Activated naive CD8-positive, alpha-beta T cell (primary cell): ENCODE measurements at regions not wholly inside any gene's neighbourhood (a gene's known extent, or its start where the extent isn't known, plus 50 kb on each side); places are given as distances from the start of the nearest gene placed in this dataset.
"Not testable (repeated sequence)": the region's sequence is repeated elsewhere in the genome, so short reads cannot be mapped to it uniquely, and the experiment has no call there.

Source experiments
- H3K27ac Mint-ChIP-seq: one replicate; pipeline ENCODE4 v1.8.0; 2021; ENCODE audit warnings: mixed read lengths
- H3K27me3 Mint-ChIP-seq: one replicate; pipeline ENCODE4 v1.8.0; 2021; ENCODE audit warnings: mixed read lengths
- H3K36me3 Mint-ChIP-seq: one replicate; pipeline ENCODE4 v1.8.0; 2021; ENCODE audit warnings: mixed read lengths
- H3K4me1 Mint-ChIP-seq: one replicate; pipeline ENCODE4 v1.8.0; 2021; ENCODE audit warnings: low read depth, mixed read lengths
- H3K4me3 Mint-ChIP-seq: one replicate; pipeline ENCODE4 v1.8.0; 2021; ENCODE audit warnings: mild to moderate bottlenecking, mixed read lengths
- H3K9me3 Mint-ChIP-seq: one replicate; pipeline ENCODE4 v1.8.0; 2021; ENCODE audit warnings: low read depth, mixed read lengths

DNA sequence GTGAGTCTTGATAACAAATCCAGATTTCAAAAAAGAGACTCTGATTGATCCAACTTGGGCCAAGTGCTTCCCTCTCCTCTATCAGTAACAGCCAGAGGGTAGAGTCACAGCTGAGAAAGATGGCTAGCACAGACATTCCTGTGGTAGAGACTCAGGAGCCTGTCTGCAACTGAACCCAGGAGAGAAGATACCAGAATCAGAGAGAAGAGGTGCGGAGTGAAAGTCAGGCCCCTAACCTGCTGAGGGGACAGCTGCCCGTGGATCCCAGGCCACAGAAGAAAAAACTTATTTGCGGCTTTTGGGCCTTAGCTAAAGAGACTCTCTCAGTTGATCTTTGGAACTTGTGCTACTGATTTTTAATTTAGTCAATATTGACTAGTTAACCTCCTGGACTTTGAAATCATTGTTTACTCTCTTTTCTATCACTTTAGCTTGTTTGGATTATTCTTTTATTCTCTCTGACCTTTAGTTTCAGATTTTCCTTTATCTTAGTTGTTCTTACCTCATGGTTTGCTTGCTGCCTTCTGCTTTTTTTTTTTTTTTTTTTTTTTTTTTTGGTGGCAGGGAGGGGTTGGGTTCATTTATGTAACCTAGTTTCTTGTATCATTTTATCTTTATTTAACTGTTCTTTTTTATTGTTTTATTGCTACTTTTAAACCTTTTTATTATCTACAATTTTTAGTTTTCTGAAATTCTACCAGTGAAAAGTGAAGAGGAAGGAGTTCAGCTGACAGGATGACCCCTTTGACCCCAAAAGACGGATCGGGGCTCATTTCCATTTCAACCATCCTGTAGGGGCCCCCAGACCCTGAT is 154.9 kb upstream of the KRR1 start:
- Mint-ChIP-seq H3K27me3 (no peaks in the 10 kb centered on the region), H3K4me1 (no peaks in the 10 kb centered on the region), H3K36me3 (no peaks in the 10 kb centered on the region), H3K27ac (no peak overlapping the region), H3K9me3 (no peaks in the 10 kb centered on the region), H3K4me3 (no peak overlapping the region)

DNA sequence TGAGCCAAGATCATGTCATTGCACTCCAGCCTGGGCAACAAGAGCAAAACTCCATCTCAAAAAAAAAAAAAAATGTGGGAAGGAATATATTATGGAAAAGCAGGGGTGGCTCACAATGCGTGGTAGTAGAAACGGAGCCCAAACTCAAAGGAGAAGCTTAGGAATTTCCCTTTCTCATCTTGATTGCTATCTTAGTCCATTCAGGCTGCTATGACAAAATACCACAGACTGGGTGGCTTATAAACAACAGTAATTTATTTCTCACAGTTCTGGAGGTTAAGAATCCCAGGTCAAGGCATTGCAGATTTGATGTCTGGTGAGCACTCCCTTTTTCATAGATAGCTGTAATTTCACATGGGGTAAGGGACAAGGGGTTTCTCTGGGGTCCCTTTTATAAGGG is 153.8 kb upstream of the KRR1 start:
- no peak overlapping the region for H3K4me3 Mint-ChIP-seq
- H3K27me3 Mint-ChIP-seq = no peaks in the 10 kb centered on the region
- H3K36me3 Mint-ChIP-seq = no peaks in the 10 kb centered on the region
- H3K4me1 Mint-ChIP-seq = no peaks in the 10 kb centered on the region
- H3K27ac Mint-ChIP-seq = no peak overlapping the region
- H3K9me3 Mint-ChIP-seq = no peaks in the 10 kb centered on the region

DNA sequence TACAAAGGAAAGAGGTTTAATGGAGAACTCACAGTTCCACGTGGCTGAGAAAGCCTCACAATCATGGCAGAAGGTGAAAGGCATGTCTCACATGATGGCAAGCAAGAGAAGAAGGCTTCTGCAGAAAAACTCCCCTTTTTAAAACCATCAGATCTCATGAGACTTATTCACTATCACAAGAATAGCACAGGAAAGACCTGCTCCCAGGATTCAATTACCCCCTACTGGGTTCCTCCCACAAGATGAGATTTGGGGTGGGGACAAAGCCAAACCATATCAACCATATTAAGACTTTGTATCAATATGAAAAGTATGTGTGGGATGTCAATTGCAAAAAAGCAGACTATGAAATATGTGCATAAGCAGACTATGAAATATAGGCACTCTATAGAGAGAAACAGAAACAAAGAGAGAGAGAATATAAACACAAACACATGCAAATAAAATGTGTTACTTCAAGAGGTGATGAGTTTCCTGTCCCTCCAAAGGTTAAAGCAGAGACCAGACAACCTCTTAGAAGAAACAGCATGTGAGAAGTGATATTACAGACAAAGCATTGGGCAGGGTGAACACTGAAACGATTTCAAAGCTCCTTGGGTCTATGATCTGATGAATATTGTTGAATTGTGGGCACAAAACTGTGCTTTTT is 151.2 kb upstream of the KRR1 start:
- Mint-ChIP-seq H3K27me3 (no peaks in the 10 kb centered on the region), H3K4me3 (no peak overlapping the region), H3K36me3 (no peaks in the 10 kb centered on the region), H3K27ac (no peak overlapping the region), H3K4me1 (peaks cover 12% of the 10 kb centered on the region), H3K9me3 (no peaks in the 10 kb centered on the region)

DNA sequence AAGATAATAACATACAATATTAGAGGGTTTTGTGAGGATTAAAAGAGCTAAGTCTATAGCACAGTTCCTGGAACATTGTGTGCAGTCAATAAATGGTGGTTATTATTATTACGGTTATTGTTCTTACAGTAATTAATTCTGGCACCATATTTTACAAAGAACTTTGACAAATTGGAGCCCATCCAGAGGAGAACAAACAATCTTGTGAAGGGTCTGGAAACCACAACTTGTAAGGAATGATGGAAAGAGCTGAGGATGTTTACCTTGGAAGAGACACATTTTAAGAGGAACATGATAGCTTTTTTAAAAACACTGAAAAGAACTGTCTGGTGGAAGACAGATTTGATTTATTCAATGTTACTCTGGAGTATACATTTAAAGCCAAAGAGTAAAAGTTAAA is 150.5 kb upstream of the KRR1 start:
- H3K4me3 Mint-ChIP-seq = no peak overlapping the region
- H3K27ac Mint-ChIP-seq = no peak overlapping the region
- no peaks in the 10 kb centered on the region for H3K36me3 Mint-ChIP-seq
- peaks cover 12% of the 10 kb centered on the region for H3K4me1 Mint-ChIP-seq
- no peaks in the 10 kb centered on the region for H3K9me3 Mint-ChIP-seq
- H3K27me3 Mint-ChIP-seq = no peaks in the 10 kb centered on the region

DNA sequence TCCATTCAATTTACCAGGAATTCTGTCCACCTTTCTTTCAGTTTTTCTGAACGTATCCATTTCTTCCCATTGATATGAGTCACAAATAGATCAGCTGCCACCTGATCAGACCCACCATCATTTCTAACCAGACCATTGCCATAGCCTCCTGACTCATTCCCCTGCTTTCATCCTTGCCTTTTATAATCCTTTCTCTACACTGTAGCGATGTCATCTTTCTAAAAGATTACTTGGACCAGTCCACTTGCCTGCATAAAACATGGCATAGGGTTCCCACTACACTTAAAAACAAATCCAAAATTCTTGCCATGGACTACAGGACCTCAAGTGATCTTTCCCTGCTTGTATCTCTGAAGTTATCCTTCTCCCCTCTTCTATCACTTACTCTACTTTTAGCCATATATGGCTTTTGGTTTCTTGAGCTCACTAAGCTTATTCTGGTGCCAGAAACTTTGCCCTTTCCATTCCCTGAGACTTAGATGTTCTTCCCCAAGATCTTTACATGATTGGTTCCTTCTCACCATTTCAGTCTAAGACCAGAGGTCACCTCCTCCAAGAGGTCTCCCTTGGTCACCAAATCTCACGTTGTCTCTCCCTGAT is 149.5 kb upstream of the KRR1 start:
- H3K4me1 Mint-ChIP-seq = peaks cover 13% of the 10 kb centered on the region

DNA sequence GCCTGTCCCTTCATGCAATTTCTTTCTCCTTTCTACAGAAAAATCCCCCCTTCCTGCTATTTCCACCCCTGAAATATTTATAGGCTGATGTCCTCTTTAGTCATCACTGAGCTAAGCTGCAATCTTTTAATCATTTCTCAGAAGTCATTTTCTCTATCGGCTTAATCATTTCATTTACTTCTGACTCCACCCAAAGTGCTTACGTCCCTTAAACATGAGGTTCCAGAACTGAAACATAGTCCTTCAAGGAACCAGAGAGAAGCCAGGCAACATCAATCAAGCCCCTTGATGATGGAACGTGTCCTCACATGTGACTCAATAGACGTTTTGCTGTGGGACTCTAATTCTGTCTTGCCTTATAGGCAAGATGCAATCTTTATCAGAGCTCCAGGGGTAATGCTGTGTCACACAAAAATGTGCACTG is 148.7 kb upstream of the KRR1 start:
- H3K4me3 Mint-ChIP-seq = no peak overlapping the region
- no peak overlapping the region for H3K27ac Mint-ChIP-seq
- peaks cover 4% of the 10 kb centered on the region for H3K9me3 Mint-ChIP-seq
- no peaks in the 10 kb centered on the region for H3K27me3 Mint-ChIP-seq
- H3K4me1 Mint-ChIP-seq = peaks cover 21% of the 10 kb centered on the region
- peaks cover 2% of the 10 kb centered on the region for H3K36me3 Mint-ChIP-seq

More for the DNA sequence above, 149.5 kb upstream of the KRR1 start:
- Mint-ChIP-seq H3K4me3 (no peak overlapping the region), H3K36me3 (no peaks in the 10 kb centered on the region), H3K27me3 (no peaks in the 10 kb centered on the region), H3K27ac (no peak overlapping the region), H3K9me3 (no peaks in the 10 kb centered on the region)

DNA sequence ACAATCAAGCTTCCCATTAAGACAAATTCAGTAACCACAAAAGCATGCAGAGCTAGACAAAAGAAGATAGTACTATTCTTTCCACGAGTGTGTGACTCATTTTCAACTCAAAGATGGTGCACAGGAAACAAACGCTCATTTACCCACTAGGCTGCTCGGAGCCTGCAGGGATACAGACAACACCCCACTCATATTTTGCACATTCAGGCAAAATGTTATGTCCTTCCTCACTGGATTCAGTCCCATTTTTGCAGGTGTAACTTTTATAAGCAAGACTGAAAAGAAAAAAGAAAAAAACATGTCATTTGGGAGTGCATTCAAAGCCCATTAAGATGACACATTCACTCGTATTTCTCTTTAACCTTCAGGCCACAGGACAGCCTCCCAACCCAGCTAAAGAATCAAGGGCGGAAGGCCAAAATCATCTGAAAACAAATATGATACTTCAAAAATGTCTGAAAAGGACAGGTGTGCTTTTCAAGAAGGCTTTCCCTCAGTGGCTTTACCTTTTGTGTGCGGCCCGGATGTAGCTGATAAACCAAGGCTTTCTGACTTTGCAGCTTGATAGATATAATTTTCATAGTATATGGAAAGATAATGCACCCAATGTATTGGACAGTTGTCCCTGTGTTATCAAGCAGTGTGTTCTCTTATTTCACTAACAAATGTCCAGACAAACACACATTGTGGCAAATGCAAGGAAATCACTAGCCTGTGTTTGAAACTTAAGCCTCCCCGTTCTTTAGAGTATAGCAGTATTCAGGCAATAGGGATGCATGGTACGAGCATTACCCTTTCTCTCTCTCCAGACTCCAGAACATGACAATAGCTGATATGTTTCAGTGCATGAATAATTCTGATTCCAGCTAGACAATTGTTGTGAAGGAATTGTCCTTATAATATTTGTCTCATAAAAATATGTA is 147.8 kb upstream of the KRR1 start:
- H3K4me1 Mint-ChIP-seq = peaks cover 25% of the 10 kb centered on the region
- peak overlapping the region; percentile 74 for H3K27ac Mint-ChIP-seq
- H3K4me3 Mint-ChIP-seq = no peak overlapping the region
- H3K36me3 Mint-ChIP-seq = peaks cover 2% of the 10 kb centered on the region
- peaks cover 4% of the 10 kb centered on the region for H3K9me3 Mint-ChIP-seq
- no peaks in the 10 kb centered on the region for H3K27me3 Mint-ChIP-seq

DNA sequence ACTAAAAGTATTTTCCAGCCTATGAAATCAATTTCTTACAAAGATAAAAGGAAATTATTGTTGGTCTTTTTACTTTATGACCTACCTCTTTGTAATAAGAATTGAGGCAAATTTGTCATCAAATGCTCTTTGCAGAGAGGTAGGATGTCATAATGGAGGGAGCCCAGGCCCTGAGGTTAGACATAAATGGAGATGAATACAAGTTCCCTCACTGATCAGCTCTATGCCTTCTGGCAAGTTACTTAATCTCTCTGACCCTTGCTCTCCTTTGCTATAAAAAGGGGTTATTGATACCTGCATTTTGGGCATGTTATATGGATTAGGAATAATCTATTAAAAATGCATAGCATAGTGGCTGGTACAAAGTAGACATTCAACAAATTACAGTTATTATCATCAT is 146.9 kb upstream of the KRR1 start:
- Mint-ChIP-seq H3K36me3 (peaks cover 4% of the 10 kb centered on the region), H3K9me3 (peaks cover 4% of the 10 kb centered on the region), H3K4me3 (no peak overlapping the region), H3K4me1 (peaks cover 25% of the 10 kb centered on the region), H3K27ac (no peak overlapping the region), H3K27me3 (no peaks in the 10 kb centered on the region)

DNA sequence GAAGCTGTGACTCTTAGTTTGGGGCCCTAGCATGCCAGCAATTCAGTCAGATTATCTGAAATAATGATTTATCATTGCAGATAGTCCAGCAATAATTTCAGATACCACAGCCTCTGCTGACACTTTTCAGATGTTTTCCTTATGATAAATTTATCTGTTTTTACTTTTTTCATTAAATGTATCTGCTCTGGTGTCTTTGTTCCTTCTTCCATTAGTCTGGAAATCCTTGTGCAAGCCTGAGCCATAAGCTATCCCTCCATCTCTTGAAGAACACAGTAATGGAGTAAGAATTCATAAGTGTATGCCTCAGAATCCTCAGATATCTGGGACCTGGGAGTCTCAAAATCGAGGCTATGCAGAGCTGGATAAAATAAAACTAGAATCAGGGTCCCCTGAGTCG is 146.4 kb upstream of the KRR1 start:
- H3K27ac Mint-ChIP-seq = peak overlapping the region; percentile 6

DNA sequence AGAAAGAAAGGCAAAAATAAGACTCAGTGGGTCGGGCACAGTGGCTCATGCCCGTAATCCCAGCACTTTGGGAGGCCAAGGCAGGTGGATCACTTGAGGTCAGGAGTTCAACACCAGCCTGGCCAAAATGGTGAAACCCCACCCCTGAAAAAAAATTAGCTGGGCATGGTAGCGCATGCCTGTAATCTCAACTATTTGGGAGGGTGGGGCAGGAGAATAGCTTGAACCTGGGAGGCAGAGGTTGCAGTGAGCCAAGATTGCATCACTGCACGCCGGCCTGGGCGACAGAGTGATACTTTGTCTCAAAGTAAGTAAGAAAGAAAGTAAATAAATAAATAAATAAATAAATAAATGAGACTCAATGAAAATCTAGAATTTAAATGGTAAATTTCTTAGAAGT is 145.9 kb upstream of the KRR1 start:
- not testable (repeated sequence) for H3K36me3 Mint-ChIP-seq

More for the DNA sequence above, 146.4 kb upstream of the KRR1 start:
- Mint-ChIP-seq H3K9me3 (peaks cover 4% of the 10 kb centered on the region), H3K4me1 (peaks cover 25% of the 10 kb centered on the region), H3K27me3 (no peaks in the 10 kb centered on the region), H3K36me3 (peaks cover 4% of the 10 kb centered on the region), H3K4me3 (no peak overlapping the region)

DNA sequence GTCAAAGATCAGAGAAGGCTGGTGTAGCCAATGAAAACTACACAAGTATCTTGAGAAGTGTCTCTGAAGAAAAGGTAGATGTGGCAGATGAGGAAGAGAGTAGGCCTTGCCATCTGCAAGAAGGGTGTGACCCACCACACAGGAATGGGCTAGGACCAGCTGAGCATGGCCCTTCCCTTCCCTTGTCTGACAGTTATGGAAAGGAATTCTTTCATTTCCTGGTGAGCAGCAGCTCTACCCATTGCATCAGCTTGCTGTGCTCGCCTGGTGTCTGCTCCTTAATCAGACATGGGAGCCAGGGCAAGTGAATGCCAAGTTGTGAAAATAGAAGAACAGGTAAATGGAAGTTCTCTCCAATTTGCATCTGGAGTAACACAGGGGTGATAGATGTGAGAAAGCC is 145.2 kb upstream of the KRR1 start:
- no peak overlapping the region for H3K4me3 Mint-ChIP-seq
- H3K27me3 Mint-ChIP-seq = peaks cover 4% of the 10 kb centered on the region
- H3K9me3 Mint-ChIP-seq = peaks cover 4% of the 10 kb centered on the region
- H3K27ac Mint-ChIP-seq = peak overlapping the region; percentile 19
- H3K4me1 Mint-ChIP-seq = peaks cover 25% of the 10 kb centered on the region
- peaks cover 4% of the 10 kb centered on the region for H3K36me3 Mint-ChIP-seq

More for the DNA sequence above, 145.9 kb upstream of the KRR1 start:
- H3K27ac Mint-ChIP-seq, H3K4me3 Mint-ChIP-seq, H3K27me3 Mint-ChIP-seq, H3K9me3 Mint-ChIP-seq: not testable (repeated sequence)
- H3K4me1 Mint-ChIP-seq = peaks cover 25% of the 10 kb centered on the region

DNA sequence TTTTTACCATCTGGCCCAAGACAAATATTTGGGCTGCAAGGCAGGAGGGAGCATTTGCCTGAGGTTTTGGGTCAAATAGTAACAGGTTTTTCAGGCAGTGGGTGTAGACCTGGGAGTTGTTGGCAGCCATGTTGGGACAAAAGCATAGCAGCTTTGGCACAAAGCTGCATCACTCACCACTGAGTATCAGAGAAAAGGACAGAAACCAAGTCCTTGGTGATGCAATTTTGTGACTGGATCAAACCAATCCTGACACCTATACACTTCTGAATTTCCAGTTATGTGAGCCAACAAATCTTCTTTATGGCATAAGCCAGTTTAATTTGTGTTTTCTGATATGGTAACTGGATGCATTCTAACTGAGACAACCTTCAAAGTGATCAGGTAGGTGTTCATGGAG is 144.8 kb upstream of the KRR1 start:
- H3K36me3 Mint-ChIP-seq = peaks cover 4% of the 10 kb centered on the region
- H3K9me3 Mint-ChIP-seq = peaks cover 4% of the 10 kb centered on the region
- H3K27me3 Mint-ChIP-seq = peaks cover 4% of the 10 kb centered on the region
- peak overlapping the region; percentile 19 for H3K27ac Mint-ChIP-seq
- H3K4me3 Mint-ChIP-seq = no peak overlapping the region
- H3K4me1 Mint-ChIP-seq = peaks cover 25% of the 10 kb centered on the region

DNA sequence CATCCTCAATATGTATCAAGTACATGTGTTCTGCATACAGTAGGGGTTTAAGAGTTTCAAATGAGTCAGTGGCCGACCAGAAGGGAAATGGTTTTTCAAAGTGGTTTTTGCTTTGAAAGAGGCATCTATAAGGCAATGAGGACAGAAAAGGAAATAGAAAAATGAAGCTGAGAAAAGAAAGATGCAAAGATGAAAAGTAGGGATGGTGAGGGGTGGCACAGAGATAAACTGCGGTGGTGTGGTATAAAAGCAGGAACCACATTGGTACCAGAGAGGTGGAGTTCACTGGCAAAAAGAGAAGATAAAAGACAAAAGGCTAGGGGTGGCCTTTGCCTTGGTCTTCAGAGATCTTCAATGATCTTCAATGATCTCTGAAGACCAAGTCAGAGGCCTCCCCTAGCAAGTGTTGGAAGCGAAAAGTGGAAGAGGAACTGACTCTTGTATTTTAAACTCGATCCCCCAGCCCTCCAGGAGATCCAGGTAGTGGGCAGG is 144.0 kb upstream of the KRR1 start:
- Mint-ChIP-seq H3K4me3 (peak overlapping the region; percentile 3), H3K36me3 (peaks cover 4% of the 10 kb centered on the region), H3K4me1 (peaks cover 25% of the 10 kb centered on the region), H3K9me3 (peaks cover 4% of the 10 kb centered on the region), H3K27ac (peak overlapping the region; percentile 36), H3K27me3 (peaks cover 4% of the 10 kb centered on the region)

DNA sequence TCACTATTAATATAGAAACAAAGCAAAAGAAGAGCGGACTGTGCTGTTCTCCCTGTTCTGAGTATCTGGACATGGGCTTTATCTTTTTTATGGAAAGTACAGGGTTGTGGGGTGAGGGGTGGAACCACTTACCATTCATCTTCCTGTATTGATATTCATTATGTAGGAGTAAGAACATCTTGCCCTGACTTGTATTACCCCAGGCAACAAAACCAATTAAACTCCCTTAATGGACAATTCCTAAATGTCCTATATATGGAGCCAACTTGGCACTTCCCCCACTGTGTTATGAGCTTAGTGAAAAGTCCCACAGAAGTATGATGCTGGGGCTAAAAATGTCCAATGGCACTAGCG is 139.9 kb upstream of the KRR1 start:
- Mint-ChIP-seq H3K4me3 (no peak overlapping the region), H3K4me1 (peaks cover 13% of the 10 kb centered on the region), H3K36me3 (peaks cover 4% of the 10 kb centered on the region), H3K9me3 (peaks cover 4% of the 10 kb centered on the region), H3K27ac (no peak overlapping the region), H3K27me3 (peaks cover 7% of the 10 kb centered on the region)
